ENCODE measurements at regions not wholly inside any gene's neighbourhood (a gene's known extent, or its start where the extent isn't known, plus 50 kb on each side); places are given as distances from the start of the nearest gene placed in this dataset.
"Not testable (repeated sequence)": the region's sequence is repeated elsewhere in the genome, so short reads cannot be mapped to it uniquely, and the experiment has no call there.

GRCh38 chr6:119734227-119734626 is 384.7 kb upstream of the MAN1A1 start:
- Mint-ChIP-seq H3K9me3 (no peaks in the 10 kb centered on the region), H3K27me3 (peaks cover 5% of the 10 kb centered on the region), H3K27ac (no peak overlapping the region), H3K36me3 (ENCODE audit: low read depth) (no peaks in the 10 kb centered on the region), H3K4me1 (no peaks in the 10 kb centered on the region), H3K4me3 (no peak overlapping the region)
- ATAC-seq (ENCODE audit: low read depth) (no peak), DNase-seq (no peak)
- POLR2A ChIA-PET, result no interaction called here
- TF ChIP-seq, protein P1, sequence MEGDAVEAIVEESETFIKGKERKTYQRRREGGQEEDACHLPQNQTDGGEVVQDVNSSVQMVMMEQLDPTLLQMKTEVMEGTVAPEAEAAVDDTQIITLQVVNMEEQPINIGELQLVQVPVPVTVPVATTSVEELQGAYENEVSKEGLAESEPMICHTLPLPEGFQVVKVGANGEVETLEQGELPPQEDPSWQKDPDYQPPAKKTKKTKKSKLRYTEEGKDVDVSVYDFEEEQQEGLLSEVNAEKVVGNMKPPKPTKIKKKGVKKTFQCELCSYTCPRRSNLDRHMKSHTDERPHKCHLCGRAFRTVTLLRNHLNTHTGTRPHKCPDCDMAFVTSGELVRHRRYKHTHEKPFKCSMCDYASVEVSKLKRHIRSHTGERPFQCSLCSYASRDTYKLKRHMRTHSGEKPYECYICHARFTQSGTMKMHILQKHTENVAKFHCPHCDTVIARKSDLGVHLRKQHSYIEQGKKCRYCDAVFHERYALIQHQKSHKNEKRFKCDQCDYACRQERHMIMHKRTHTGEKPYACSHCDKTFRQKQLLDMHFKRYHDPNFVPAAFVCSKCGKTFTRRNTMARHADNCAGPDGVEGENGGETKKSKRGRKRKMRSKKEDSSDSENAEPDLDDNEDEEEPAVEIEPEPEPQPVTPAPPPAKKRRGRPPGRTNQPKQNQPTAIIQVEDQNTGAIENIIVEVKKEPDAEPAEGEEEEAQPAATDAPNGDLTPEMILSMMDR (IDR thresholded peaks at IDR 0.05), result no peak
- CTCF ChIA-PET, result no interaction called here
- intact Hi-C loops (cut with micrococcal nuclease), result no loop called here

- intact Hi-C loops (cut with micrococcal nuclease), result no loop called here
- no peaks in the 10 kb centered on the region for H3K9me3 Mint-ChIP-seq
- no peaks in the 10 kb centered on the region for H3K4me1 Mint-ChIP-seq
- POLR2A ChIA-PET, result no interaction called here
- DNase-seq (no peak), ATAC-seq (ENCODE audit: low read depth) (no peak)
- CTCF ChIA-PET, result no interaction called here
- TF ChIP-seq, protein P1 (IDR thresholded peaks at IDR 0.05), result no peak
- no peaks in the 10 kb centered on the region for H3K27me3 Mint-ChIP-seq
- no peak overlapping the region for H3K4me3 Mint-ChIP-seq
- H3K36me3 Mint-ChIP-seq (ENCODE audit: low read depth), result no peaks in the 10 kb centered on the region
- H3K27ac Mint-ChIP-seq, result no peak overlapping the region
Measured at GRCh38 chr6:119728935-119729334, 379.4 kb upstream of the MAN1A1 start.

DNA sequence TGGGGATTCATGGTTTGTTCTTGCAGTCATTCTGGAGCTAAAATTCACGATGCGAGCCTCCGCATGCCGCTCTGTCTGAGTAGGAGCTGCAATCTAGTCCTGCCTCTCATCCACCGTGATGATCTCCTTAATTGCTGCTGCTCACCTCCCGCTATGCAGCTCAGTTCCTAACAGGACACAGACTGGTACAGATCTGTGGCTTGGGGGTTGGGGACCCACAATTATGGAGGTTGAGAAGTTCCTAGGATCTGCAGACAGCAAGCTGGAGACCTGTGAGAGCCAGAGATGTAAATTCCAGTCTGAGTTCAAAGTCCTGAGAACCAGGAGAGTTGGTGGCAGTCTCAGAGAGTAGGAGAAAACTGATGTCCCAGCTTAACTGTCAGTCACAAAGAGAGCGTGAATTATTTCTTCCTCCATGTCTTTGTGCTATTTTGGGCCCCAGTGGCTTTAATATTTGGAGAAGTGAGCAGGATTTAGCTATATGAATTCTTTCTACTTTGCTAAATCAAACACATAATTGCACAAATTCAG is 378.7 kb upstream of the MAN1A1 start:
- Mint-ChIP-seq H3K4me3 (no peak overlapping the region), H3K4me1 (no peaks in the 10 kb centered on the region), H3K9me3 (peaks cover 2% of the 10 kb centered on the region), H3K27ac (no peak overlapping the region), H3K27me3 (no peaks in the 10 kb centered on the region), H3K36me3 (ENCODE audit: low read depth) (no peaks in the 10 kb centered on the region)
- intact Hi-C loops (cut with micrococcal nuclease), result no loop called here
- TF ChIP-seq, protein P1 (IDR thresholded peaks at IDR 0.05), result no peak
- ChIA-PET POLR2A (no interaction called here), CTCF (no interaction called here)
- no peak for DNase-seq
- no peak for ATAC-seq (ENCODE audit: low read depth)

DNA sequence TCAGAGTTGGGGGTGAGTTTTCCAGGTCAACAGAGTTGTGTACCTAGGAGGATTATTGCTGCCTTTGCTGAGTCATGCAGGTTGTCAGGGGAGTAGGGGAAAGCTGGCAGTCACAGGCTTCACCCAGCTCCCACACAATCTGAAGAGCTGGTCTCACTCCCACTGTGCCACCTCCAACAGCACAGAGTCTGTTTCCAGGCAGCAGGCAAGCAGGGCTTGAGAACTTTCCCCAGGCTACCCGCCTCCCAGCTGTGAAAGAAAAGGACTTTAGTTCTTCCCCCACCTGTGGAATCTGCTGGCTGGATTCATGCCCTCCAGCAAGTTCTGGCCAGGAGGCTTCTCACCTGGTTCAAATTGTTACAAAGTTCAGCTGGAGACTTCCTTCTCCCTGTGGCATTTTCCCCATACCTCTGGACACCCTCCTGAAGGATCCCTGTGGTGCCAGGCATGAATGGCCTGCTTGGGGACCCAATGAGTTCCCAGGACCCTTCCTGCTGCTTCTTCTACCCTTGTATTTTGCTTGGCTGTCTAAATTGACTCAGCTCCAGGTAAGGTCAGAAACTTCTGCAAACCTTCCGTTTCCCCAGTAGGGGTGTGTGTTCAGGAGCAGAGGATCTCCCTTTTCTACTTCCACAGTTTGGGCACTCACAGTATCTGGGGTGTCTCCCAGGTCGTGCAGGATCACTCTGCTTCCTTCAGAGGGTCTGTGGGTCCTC is 378.1 kb upstream of the MAN1A1 start:
- no peaks in the 10 kb centered on the region for H3K27me3 Mint-ChIP-seq
- DNase-seq (no peak), ATAC-seq (ENCODE audit: low read depth) (no peak)
- H3K4me3 Mint-ChIP-seq, result no peak overlapping the region
- H3K36me3 Mint-ChIP-seq (ENCODE audit: low read depth), result no peaks in the 10 kb centered on the region
- H3K9me3 Mint-ChIP-seq, result peaks cover 2% of the 10 kb centered on the region
- no peaks in the 10 kb centered on the region for H3K4me1 Mint-ChIP-seq
- ChIA-PET CTCF (no interaction called here), POLR2A (no interaction called here)
- TF ChIP-seq, protein P1 (IDR thresholded peaks at IDR 0.05), result no peak
- no peak overlapping the region for H3K27ac Mint-ChIP-seq
- intact Hi-C loops (cut with micrococcal nuclease), result no loop called here

DNA sequence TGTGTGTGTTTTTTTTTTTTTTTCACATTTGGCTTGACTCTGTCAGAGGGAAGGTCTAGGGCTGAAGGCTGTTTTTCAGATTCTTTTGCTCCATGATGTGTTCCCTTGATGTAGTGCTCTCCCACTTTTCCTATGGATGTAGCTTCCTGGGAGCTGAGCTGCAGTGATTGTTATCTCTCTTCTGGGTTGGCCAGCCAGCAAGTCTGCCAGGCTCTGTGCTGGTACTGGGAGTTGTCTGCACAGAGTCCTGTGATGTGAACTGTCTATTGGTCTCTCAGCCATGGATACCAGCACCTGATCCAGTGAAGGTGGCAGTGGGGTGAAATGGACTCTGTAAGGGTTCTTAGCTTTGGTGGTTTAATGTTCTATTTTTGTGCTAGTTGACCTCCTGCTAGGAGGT is 377.4 kb upstream of the MAN1A1 start:
- H3K9me3 Mint-ChIP-seq; intact Hi-C loops (cut with micrococcal nuclease); H3K27me3 Mint-ChIP-seq; H3K4me1 Mint-ChIP-seq; POLR2A ChIA-PET; H3K27ac Mint-ChIP-seq; H3K36me3 Mint-ChIP-seq (ENCODE audit: low read depth); CTCF ChIA-PET; H3K4me3 Mint-ChIP-seq; ATAC-seq (ENCODE audit: low read depth); DNase-seq: not testable (repeated sequence)

GRCh38 chr6:119726086-119726485 is 376.5 kb upstream of the MAN1A1 start:
- ATAC-seq (ENCODE audit: low read depth) (no peak), DNase-seq (no peak)
- Mint-ChIP-seq H3K27ac (no peak overlapping the region), H3K36me3 (ENCODE audit: low read depth) (no peaks in the 10 kb centered on the region), H3K4me3 (no peak overlapping the region), H3K27me3 (no peaks in the 10 kb centered on the region), H3K9me3 (peaks cover 2% of the 10 kb centered on the region), H3K4me1 (no peaks in the 10 kb centered on the region)
- CTCF ChIA-PET, result no interaction called here
- TF ChIP-seq, protein P1 (IDR thresholded peaks at IDR 0.05), result no peak
- POLR2A ChIA-PET, result no interaction called here
- intact Hi-C loops (cut with micrococcal nuclease), result no loop called here
